Stimulated activated CD4-positive, alpha-beta T cell treated with anti-CD3 and anti-CD28 coated beads, TNF-alpha, amount 100 ng/mL, for 24 hours (primary cell): ENCODE measurements at regions not wholly inside any gene's neighbourhood (a gene's known extent, or its start where the extent isn't known, plus 50 kb on each side); places are given as distances from the start of the nearest gene placed in this dataset.

ENCODE experiments used
- DNase-seq, 3 experiments: peaks; one replicate each; pipeline ENCODE4 v3.0.0-alpha.2; 2020; ENCODE audit warnings: low read depth in 3 of 3

DNA sequence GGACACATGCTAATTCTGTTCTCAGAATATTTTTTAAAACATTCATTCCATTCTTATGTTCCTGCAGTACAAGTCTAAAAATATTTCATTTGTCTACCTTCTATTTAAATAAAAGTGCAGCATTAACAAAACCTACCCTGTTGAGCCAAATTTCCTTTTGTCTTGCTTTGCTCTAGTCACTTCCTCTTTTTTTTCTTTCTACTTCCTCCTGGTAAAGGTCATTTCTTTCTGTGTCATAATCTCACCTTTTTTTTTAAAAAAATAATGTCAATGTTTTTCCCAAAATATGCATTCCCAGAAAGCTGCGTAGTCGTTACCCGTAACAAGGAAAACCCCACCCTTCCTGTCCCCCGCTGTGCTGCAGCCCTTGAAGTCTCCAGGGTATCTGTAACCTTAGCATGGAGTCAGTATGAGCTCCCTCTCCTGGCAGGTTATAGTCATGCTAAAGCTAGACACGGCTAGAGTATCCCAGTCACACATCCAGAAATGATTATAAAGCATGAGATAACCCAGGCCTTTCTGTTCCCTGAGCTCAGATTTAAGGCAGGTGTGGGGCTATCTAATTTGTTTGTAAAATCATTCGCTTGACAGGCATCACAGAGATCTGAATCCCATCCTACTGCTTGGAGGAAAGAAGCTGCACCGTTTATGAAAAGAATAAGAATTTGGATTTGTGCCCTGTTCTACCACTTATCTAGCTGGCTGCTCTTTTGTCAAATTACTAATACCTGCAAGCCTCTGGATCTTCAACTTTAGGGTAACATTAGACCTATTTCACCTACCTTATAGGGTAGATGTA, 51.1 kb upstream of the EED start:
- DNase-seq = peak; percentile 31 to 51 (median 48)

DNA sequence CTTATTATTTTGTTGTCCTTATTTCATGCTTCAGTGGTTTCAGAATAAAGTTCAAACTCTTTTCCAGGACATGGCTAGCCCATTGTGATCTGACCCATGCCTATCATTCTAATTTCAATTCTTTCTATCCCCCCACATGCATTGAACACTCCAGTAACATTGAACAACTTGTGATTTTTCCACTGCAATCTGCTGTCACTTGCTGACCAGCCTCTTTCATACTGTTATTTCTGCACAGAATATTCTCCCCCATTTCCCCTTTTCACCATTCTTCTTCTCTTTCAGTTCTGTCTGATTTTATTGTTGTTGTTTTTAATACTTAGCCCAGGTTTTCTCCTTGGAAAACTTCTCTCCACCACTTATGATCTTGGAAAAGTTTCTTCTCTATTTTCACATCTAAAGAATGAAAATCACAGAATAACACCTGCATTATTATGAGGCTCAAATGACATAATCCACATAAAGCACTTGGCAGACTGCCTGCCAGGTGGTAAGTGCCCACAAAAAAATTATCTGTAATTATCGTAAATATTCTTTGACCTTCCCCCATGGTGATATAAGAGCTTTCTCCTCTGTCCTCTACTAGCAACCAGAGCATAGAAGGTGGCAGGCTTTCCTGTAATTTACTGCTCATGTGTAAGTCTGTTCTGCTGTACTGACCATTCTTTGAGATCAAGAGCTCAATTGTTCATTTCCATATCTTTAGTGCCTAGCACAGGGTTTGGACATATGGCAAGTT, 51.9 kb upstream of the EED start:
- no peak for DNase-seq

DNA sequence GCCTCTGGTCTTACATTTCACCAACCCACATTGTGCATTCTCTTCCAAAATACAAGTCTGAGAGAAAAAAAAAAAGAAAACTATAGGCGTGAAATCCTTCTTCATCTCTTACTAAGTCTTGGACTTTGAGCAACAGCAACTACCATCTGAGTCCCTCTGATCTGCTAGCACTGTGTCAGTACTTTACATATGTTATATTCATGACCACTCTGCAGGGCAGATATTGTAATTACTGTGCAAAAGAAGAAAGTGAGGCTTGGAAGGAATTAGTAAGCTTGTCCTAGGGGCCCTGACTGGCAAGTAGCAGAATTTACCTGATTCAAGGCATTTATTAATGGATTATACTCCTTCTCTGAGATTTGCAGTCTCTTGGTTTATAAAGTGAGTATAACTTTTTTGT, 52.7 kb upstream of the EED start:
- no peak for DNase-seq

DNA sequence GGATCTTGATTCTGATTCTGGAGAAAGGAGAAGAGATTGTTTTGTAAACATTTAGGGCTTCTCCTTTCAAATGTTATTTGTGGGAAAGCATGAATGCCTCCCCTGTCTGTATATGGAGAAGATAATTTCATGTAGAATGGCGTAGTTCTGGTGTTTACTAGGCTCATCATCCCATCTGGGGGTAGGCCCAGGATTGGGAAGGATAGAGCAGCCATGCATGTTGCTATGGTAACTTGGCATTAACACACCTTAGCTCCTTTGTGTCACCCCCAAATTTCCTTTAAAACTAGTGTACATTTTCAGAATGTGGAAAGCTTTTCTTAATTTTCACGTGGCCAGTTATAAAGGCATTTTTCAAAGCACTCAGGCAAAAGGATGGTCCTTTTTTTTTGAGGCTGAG, 57.5 kb upstream of the EED start:
- no peak for DNase-seq

DNA sequence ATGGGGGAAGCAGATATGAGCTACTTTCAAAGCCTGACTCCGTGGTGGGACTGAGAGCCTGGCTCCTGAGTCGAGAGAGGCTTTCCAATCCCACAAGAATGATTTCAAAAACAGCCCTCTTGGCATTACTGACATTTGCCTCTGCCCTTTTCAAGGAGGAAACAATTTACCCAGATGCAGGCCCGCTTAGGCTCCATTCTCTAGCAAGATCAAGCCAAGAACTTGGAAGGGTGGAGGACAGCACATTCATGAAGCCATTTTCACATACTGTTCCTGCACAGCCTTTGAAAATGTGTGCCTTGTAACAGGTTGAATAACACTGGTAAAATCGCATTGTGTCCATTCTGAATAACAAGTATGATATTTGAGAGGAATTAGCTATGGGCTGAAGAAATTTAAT, 58.2 kb upstream of the EED start:
- no peak for DNase-seq

DNA sequence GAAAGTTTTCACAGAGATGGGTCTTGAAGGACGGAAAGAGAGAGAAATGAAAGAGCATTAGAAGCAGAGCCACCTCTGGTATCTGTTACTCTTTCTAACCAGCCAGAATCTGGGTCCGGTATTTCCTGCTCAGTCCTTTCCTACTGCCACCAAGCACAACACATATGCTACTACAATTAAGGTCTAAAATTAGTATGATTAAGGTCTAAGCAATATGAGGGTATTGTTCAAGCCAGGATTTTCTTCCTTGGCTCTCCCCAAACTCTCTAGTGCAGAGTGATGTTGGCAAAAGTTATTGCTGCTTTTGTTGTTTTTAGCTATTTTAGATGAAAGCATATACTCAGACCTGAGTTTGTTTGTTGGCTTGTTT, 59.2 kb upstream of the EED start:
- DNase-seq = no peak

DNA sequence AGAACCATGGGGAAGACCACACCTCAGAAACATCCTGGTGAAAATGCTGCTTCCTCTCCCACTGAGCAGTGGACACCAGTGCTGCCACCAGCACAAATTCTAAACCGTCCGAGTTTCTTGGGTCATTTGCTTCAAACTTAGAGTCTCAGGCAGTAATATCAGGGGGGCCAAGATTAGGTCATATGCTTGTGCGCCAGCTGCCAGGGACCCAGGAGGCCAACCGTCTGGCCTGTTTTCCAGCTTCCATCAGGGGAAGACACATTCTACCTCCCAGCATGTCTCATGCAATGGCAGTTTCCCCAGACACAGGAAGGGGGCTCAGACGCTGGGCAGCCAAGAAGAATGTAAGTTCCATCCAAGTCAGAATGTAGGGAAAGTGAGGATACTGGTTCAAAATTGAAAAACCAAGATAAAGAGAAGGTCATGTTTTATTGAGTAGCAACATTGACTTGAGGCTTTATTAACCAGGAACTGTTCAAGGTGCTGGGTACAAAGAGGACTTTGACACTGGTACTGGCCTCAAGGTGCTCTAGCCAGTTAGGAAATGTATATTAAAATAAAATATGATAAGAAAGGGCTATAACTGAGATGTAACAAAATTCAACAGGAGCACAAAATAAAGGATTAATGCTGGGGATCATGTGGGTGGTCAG, 59.7 kb upstream of the EED start:
- DNase-seq = no peak

DNA sequence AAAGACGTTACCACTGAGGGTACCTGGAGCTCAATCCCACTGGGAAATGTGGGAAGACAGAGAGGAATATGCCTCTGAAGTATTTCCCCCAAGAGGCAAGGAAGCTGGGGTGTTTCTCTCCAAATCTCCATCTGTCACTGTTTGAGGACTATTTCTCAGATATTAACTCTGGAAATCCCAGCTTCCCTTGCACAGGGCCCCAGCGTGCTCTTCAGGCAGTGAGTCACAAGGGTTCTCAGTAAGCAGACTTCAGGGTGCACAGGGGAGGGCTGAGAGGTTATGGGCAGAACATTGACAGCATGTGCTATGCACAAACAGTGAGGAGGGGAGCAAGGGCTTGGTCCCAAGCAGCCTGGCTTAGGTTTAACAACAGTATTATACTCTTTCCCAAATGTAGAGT, 60.9 kb upstream of the EED start:
- peak in 2 of 3 experiments; percentile 17 to 52 for DNase-seq

DNA sequence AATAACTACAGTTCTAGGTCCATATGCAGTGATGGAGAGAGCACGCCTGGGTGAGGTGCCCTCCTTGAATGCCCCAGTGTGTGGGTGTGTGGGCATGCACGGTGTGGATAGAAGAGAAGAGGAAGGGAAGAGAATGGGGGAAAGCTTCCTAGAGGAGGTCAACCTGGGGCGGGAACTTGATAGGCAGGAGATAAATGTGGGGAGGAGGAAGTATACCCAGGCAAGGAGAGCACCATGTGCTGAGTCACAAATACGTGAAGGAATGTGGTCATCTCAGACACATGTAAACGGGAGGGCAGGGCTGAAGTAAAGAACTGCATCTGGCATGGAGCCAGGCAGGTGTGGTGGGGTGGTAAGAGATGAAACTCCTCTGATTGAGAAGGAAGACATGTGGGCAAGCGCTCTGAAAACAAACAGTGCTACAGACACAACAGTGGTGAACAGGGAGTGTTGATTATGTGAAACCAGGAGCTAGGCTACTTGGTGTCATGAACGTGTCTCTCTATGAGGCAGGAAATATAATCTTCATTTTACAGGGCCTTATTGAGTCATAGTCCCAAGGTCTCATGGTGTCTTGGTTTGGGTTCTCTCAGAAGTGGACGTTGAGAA, 61.5 kb upstream of the EED start:
- peak; percentile 26 to 76 (median 36) for DNase-seq

DNA sequence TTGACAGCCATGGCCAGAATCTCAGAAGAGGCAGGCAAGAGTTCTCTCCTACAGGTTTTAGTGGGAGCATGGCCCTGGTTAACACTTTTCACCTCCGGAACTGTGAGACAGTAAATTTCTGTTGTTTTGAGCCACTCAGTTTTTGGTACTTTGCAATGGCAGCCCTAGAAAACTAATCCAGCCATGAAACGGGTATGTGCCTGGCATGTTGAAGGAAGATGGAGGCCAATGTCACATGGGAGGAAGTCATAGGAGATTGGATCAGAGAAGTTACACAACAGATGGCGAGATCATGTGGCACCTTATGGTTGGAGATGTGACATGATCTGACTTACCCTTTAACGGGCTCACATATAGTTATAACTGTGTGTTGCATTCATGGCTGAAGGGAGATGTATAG, 63.2 kb upstream of the EED start:
- DNase-seq = no peak

DNA sequence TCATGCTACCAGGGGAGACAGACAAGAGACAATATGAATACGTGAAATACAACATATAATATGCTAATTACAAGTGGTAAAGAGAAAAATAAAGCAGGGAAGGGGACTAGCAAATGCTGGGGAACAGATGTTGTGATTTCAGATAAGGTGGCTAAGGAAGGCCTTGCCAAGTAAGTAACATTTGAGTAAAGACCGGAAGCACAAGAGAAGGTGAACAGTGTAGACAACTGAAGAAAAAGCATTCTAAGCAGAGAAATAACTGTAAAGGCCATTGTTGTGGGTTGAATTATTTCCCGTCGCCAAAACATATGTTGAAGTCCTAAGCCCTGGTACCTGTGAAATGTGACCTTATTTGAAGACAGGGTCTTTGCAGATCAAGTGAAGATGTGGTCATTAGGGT, 63.7 kb upstream of the EED start:
- no peak for DNase-seq

DNA sequence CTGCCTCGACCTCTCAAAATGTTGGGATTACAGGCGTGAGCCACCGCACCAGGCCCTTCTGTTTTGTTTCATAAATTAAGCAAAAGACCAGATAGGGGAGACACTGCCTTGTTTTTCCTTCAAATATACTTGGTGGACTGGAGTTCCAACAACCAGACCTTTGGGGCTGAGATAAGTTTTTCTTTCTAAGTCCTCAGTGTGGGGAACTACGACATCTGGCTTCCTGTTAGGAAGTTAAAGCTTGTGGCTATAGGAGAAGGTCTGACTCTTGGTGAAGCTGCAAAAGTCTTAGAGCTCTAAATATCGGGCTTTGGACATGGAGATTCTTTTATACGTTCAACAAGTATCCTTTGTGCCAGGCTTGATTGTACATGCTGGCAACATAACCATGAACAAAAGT, 64.1 kb upstream of the EED start:
- DNase-seq = no peak

DNA sequence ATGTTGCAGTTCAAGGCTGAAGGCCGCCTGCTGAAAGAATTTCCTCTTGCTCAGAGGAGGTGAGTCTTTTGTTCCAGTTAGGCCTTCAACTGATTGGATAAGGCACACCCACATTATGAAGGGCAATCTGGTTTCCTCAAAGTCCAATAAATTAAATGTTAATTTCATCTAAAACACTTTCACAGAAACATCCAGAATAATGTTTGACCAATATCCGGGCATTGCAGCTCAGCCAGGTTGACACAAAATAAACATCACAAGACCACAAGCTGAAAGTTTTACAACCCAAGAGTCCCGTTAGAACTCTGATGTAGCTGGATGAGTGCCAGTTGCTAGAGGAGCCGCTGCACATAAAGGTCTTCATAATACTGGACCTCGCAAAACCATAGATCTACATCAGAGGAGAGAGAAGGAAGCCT, 64.9 kb upstream of the EED start:
- DNase-seq = no peak

DNA sequence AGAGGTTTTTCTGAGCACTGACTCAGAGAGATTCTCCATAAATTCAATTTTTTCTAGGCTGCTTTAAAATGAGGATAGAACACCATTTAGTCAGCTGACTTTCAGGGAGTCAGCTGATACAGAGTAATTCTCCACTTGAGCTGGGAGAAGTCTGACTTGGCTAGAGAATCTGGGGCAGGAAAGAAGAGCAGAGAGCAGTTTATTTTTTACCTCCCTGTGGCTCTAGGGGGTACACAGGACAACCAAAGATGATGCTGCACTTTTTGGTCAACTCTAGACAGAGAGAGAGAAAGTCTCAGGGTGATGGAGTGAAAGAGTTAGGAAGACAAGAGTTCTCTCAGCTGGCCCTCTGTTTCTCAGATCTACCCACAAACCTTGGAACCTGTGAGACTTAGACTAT, 67.3 kb upstream of the EED start:
- DNase-seq = no peak

DNA sequence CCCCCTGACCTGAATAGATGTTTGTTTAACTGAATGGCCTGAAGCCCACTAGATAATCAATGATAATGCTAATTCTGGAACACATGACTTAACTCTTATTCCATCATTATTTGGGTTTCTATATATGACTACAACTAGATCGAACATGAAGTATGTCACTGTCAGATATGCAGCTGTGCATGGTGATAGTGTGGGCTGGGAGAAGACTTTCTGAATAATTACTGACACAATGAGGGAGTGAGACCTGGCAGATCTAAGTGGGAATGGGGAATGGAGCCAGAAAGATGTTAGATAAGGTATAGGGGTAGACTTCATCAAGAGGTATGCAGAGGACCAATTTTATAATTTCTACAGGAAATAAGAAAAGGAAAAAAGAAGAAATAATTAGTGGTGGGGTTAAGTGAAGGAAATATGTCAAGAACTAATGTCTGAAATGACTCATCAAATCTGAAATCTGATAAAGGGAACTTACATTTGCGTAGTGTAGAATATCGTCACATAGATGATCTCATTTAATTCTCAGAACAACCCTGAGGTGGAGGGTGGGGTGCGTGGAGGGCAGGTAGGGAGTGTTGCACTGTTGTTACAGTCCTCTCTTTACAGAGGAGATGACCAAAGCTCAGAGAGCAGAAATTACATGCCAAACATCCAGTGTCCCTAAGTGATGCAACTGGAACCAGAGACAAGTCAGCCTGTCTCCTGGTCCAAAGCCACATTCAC, 68.2 kb upstream of the EED start:
- DNase-seq = peak in 2 of 3 experiments; percentile 16 to 56

DNA sequence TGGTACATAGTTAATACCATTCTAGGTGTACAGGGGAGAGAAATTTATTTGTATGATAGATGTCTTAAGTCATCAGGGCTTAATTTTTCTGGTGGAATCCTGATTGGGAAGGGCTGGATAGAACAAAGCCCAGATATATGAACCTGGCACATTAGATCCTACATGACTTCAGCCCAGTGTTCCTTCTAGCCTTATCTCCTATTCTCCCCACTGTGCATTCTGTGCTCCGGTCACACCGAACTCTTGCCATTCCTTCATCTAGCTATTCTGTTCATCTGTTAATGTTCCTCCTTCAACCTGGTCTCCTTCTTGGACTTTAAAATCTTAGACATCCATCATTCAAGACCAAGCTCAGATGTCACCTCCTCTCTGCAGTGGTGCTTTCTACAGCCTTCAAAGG, 68.9 kb upstream of the EED start:
- DNase-seq = no peak

DNA sequence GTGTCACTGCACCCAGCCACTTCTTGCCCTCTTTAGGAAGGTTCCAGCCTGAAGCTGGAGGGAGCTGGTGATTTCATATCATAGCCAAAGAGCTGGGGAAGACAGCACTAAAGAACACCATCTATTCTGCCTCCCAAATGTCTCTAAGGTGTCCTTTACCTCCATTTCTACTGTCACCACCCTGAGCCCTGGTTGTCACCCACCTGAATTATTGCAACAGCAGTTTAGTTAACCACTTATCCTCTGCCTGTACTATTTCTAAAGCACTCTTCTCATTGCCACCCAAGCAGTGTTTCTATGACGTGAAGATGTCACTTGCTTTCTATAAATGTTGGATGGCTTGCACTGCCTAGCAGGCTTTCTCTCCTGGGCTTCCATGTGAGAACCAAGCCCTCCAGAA, 69.4 kb upstream of the EED start:
- no peak for DNase-seq

DNA sequence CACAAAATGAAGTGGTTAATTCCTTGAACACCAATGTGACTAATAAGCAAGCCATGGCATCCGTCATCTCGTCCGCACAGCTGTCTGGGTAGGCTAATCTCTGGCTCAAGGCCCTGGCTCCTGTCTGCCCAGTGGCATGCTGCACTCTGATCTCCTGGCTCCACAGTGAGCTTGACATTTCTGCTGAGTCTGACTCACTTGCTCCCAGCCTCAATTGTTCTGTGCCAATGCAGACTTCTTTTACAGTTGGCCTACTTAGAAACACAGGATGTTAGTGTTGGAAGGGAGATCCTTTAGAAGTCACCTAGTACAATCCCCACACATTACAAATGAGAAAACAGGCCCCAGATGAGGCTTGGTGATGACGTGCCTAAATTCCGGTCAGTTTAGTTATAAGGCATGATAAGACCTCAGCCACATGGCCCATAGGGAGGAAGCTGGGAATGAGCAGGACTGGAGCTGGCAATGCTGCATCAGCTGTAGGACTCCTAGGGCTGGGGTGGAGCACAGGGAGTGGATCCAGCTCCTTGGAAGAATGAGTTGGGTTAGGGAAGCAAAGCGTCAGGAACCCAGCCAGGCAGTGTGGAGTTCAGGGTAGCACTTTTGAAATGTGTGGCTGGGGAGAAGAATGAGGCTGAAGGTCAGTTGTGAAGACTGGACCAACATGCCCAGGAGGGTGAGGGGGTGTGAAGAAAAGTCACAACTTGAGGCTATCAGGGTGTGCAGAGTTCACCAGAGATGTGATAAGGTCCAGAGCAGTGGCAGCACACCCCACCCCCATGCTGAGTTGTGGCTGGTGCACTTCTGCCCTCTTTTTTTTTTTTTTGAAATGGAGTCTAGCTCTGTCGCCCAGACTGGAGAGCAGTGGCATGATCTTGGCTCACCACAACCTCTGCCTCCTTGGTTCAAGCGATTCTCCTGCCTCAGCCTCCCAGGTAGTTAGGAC, 70.2 kb upstream of the EED start:
- DNase-seq = no peak

DNA sequence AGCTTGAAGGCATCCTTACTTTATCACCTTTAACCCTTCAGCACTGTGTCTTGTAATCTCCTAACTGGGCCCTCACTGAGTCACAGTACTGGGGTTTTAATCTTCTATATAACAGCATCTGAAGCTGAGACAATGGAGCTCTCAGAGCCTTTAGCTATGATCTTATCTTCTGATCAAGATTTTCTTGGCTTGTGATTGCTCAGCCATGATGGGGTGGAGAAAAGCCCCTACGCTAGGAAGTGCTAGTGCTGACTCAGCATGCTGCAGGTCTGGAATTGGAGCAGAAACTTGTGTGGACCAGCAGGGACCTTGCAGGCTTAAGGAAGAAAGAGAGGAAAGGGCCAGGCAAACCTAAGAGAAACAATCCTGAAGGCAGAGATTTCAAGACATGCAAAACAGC, 71.7 kb upstream of the EED start:
- no peak for DNase-seq

DNA sequence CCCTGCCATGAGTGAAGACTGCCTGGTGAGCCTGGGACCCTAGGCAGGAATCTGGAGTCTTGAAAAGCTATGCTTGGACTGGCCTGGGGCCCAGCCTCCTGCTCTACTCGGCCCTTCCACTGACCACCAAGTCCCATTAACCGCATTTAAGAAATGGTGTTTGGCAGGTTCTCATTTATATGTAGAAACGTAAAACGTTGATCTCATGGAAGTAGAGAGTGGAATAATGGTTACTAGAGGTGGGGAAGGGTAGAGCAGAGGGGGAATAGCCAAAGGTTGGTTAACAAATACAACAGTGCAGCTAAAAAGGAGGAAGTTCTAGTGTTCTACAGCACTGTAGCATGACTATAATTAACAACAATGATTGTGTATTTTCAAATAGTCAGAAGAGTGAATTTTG, 72.9 kb upstream of the EED start:
- DNase-seq = no peak
